HG02642 (cell line): ENCODE measurements at regions not wholly inside any gene's neighbourhood (a gene's known extent, or its start where the extent isn't known, plus 50 kb on each side); places are given as distances from the start of the nearest gene placed in this dataset.
"Not testable (repeated sequence)": the region's sequence is repeated elsewhere in the genome, so short reads cannot be mapped to it uniquely, and the experiment has no call there.

Experiments
- ATAC-seq: cut with Tn5 transposase; IDR thresholded peaks from one replicate; pipeline ENCODE4 v1.9.1; 2021; ENCODE audit warnings: mild to moderate bottlenecking; ENCODE audit not compliant: unreplicated experiment, poor library complexity

GRCh38 chr1:228796945-228797344 lies 61.7 kb downstream of the RHOU start:
- not testable (repeated sequence) for ATAC-seq

DNA sequence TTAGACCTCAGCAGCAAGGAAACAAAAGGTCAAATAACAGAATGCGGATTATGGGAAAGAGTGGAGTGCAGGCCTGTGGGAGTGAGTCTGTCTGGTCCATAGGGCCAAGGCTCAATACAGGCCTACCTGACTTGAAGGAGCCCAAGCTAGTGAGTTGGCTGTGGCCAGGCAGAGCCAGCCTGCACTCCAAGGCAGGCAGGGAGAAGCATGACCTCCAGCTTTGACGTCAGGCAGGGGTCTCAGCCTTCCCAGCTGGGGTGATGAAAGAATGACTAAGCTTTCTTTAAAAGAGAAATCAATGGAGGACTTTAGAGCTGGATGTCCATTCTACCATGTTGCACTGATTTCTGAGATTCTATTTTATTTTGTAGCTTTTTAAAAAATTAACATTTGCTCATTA lies 62.8 kb downstream of the RHOU start:
- no peak for ATAC-seq

DNA sequence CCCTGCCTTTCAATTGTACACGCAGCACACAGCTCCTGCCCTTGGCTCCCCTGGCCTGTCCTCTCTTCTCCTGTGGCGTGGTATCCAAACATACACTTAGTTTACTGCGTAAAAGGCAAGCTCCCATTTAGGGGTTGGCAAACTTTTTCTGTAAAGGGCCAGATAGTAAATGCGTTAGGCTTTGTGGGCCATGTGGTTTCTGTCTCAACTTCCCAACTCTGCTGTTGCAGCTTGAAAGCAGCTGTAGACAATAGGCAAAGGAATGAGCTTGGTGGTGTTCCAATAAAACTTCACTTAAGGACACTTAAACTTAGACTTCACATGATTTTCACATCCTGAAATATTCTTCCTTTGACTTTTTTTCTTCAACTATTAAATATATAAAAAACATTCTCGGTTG lies 63.3 kb downstream of the RHOU start:
- no peak for ATAC-seq

GRCh38 chr1:228799924-228800323 lies 64.6 kb downstream of the RHOU start:
- ATAC-seq = no peak

DNA sequence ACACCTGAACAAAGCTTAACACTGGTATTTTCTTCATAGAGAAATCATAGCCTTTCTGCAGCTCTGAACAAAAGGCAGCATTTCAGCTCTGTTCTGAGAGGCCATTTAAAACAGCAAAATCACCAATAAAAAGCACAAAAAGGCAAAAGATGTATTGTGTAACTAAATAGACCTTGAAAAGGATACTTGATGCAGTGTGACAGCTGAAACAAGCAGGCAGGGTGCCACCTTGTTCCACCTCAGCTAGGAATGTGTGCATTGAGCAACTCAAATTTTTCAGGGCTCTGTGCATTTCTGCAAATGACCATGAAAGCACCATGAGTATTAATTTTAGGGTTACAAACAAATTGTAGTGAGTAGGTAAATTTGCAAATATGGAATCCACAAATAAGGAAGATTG lies 65.8 kb downstream of the RHOU start:
- ATAC-seq = no peak

- ATAC-seq = no peak
Observed at GRCh38 chr1:228802386-228803220, 67.3 kb downstream of the RHOU start.

GRCh38 chr1:228803421-228803820 lies 68.1 kb downstream of the RHOU start:
- ATAC-seq = no peak

GRCh38 chr1:228804173-228804572 lies 68.9 kb downstream of the RHOU start:
- ATAC-seq = no peak

GRCh38 chr1:228804640-228805413 lies 69.5 kb downstream of the RHOU start:
- ATAC-seq = peak; percentile 52

DNA sequence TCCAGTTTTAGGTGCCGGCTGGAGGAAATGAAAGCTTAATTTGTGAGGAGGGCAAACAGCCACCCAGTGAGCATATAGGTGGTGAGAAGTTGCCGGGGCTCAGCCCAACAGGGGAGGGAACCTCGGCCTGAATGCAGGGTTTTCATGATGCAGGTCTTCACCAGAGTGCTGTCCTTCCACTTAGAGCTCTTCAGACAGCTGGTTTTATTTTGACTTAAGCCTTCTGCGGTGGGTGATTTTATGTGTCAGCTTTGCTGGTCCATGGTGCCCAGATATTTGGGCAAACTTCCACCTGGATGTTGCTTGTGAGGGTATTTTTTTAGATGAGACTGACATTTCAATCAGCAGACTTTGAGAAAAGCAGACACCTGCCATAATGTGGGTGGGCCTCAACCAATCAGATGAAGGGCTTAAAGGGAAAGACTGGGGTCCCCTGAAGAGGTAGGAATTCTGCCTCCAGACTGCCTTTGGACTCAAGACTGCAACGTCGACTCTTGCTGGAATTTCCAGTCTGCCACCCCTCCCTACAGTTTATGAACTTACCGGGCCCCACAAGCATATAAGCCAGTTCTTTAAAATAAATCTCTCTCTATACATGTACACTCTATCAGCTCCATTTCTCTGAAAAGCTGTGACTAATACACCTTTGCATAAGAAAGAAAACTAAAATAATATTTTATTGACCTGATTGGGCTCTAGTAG lies 72.8 kb downstream of the RHOU start:
- ATAC-seq = no peak

- ATAC-seq = no peak
Observed at GRCh38 chr1:228809621-228810394, 74.5 kb downstream of the RHOU start.

DNA sequence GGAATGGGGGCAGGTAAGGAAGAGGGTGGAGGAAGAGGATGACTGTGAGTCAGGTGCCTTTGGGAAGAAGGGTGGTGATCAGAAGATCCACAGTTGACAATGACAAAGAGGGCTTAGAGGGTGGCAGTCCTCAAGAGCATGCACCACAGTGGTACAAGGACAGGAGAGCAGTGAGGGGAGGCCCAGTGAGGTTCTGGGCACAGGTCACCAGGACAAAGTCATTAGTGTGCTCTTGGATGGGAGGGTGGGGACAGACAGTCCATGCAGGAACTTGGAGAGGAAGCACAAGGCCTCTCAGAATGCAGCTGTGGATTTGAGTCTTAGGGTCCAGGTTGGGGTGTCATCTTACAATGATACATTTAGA lies 75.1 kb downstream of the RHOU start:
- no peak for ATAC-seq

- peak; percentile 63 for ATAC-seq
Observed at GRCh38 chr1:228810878-228811711, 75.8 kb downstream of the RHOU start.

DNA sequence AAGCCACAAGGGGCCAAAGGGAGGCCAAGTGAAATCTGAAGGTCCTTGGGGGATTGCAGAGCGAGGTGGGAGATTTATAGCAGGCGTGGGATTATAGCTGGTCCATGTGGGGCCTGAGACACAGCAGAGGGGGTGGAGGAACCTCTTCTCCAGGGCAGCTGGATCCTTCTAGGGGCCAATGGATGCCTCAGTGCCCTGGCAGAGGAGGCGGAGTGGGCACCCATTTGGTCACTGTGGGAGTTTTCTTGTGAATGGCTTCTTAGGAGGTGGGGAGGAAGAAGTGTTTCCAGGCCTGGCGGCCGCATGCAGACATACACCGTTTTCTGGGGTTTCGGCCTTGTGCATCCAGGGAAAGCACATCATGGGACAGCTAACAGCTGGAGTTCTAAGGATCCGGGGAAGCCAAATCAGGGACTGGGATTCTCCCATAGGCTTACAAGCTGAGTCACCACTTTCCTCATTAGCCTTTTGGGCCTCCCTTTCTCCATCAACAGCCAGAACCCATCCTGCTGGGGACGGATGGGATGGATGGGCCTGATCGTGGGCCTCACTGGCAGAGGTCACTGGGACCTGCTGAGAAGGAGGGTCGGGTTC lies 76.5 kb downstream of the RHOU start:
- ATAC-seq = no peak

DNA sequence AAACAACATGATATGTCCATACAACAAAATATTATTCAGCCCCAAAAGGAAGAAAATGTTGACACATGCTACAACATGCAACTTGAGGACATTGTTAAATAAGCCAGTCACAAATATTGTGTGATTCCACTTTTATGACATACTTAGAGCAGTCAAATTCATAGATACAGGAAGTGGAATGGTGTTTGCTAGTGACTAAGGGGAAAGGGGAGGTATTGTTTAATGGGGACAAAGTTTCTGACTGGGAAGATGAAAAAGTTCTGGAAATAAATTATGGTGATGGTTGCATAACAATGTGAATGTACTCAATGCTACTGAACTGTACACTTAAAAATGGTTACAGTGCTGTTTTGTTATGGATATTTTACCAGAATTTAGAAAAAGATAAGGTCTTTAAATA lies 77.7 kb downstream of the RHOU start:
- no peak for ATAC-seq

GRCh38 chr1:228814176-228814575 lies 78.9 kb downstream of the RHOU start:
- ATAC-seq = no peak

DNA sequence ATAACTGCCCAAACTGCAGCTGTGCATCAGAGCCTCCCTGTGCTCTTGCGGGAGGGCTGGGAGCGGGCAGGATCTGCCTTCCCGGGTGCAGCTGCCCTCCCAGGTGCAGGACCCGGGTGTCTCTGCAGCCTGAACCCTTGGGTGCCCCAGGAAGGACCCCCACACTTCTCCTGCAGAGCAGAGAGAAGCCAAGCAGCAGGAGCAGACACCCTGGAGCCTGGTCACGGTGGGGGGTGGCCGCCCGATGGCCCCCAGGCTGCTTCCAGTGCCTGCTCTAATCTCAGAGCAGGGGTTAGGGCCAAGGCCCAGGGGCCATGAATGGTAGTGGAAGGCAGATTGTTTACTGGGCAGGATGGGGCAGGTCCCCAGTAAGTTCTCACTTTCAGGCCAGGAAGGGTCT lies 83.0 kb downstream of the RHOU start:
- ATAC-seq = no peak

DNA sequence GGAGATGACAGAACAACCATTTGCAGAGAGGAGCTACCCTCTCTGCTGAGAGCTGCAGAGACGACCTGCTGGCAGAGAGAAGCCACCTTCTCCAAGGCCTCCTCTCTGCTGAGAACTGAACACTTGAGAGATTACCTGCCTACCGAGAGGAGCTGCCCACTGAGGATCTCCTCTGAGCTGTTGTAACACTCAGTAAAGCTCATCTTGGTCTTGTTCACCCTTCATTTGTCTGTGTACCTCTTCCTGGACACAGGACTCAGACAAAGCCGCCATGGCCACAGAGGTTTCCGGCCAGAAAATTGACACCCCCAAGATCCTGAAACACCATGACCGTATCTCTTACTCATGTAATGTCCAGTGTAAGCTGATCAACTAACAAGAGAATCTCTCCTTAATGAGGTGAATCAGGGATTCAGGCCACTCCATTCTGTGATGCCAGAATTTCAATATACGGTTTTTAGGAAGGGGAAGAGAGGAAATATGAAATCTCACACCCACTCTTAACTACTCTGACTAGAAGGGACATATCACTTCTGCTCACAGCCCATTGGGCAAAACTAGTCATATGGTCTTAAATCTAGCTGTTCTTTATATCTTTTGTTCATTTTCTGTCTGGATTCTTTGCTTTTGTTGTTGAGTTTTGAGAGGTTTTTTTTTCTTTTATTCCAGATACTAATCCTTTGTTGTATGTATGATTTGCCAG lies 83.8 kb downstream of the RHOU start:
- no peak for ATAC-seq

- ATAC-seq = no peak
Observed at GRCh38 chr1:228821252-228821651, 86.0 kb downstream of the RHOU start.
